ENCODE measurements at regions not wholly inside any gene's neighbourhood (a gene's known extent, or its start where the extent isn't known, plus 50 kb on each side); places are given as distances from the start of the nearest gene placed in this dataset.

GRCh38 chr2:194126418-194126817 lies 1530.6 kb upstream of the SLC39A10 start:
- no peak for DNase-seq (ENCODE audit: low read depth)

GRCh38 chr2:194116861-194117260 lies 1540.2 kb upstream of the SLC39A10 start:
- no peak for TF ChIP-seq CTCF (conservative IDR thresholded peaks at IDR 0.05; ENCODE audit: low read length)
- no peak overlapping the region for H3K4me3 ChIP-seq (ENCODE audit: low read length)
- DNase-seq (ENCODE audit: low read depth), result no peak

More at GRCh38 chr2:194126418-194126817, 1530.6 kb upstream of the SLC39A10 start:
- no peak overlapping the region for H3K4me3 ChIP-seq (ENCODE audit: low read length)
- no peak for TF ChIP-seq CTCF (conservative IDR thresholded peaks at IDR 0.05; ENCODE audit: low read length)

- H3K4me3 ChIP-seq (ENCODE audit: low read length), result no peak overlapping the region
- DNase-seq (ENCODE audit: low read depth), result no peak
- no peak for TF ChIP-seq CTCF (conservative IDR thresholded peaks at IDR 0.05; ENCODE audit: low read length)
Observed at GRCh38 chr2:194105358-194105757, 1551.7 kb upstream of the SLC39A10 start.

GRCh38 chr2:194104687-194105086 lies 1552.3 kb upstream of the SLC39A10 start:
- no peak for DNase-seq (ENCODE audit: low read depth)
- no peak for TF ChIP-seq CTCF (conservative IDR thresholded peaks at IDR 0.05; ENCODE audit: low read length)
- no peak overlapping the region for H3K4me3 ChIP-seq (ENCODE audit: low read length)

- DNase-seq (ENCODE audit: low read depth), result no peak
- no peak overlapping the region for H3K4me3 ChIP-seq (ENCODE audit: low read length)
- TF ChIP-seq CTCF (conservative IDR thresholded peaks at IDR 0.05; ENCODE audit: low read length), result no peak
Observed at GRCh38 chr2:194103941-194104659, 1552.9 kb upstream of the SLC39A10 start.

- no peak for TF ChIP-seq CTCF (conservative IDR thresholded peaks at IDR 0.05; ENCODE audit: low read length)
- no peak for DNase-seq (ENCODE audit: low read depth)
- no peak overlapping the region for H3K4me3 ChIP-seq (ENCODE audit: low read length)
Observed at GRCh38 chr2:194102546-194102945, 1554.5 kb upstream of the SLC39A10 start.

- no peak for TF ChIP-seq CTCF (conservative IDR thresholded peaks at IDR 0.05; ENCODE audit: low read length)
- no peak for DNase-seq (ENCODE audit: low read depth)
- no peak overlapping the region for H3K4me3 ChIP-seq (ENCODE audit: low read length)
Observed at GRCh38 chr2:194100201-194100600, 1556.8 kb upstream of the SLC39A10 start.
